HG03139 (cell line): ENCODE measurements at regions not wholly inside any gene's neighbourhood (a gene's known extent, or its start where the extent isn't known, plus 50 kb on each side); places are given as distances from the start of the nearest gene placed in this dataset.

ENCODE experiments used
- ATAC-seq: cut with Tn5 transposase; IDR thresholded peaks from one replicate; pipeline ENCODE4 v1.9.1; 2021; ENCODE audit not compliant: unreplicated experiment

GRCh38 chr16:86288716-86289294 lies 221.5 kb upstream of the FOXF1 start:
- no peak for ATAC-seq

GRCh38 chr16:86289304-86289703 lies 221.0 kb upstream of the FOXF1 start:
- ATAC-seq, result no peak

- no peak for ATAC-seq
Observed at GRCh38 chr16:86289907-86290306, 220.4 kb upstream of the FOXF1 start.

GRCh38 chr16:86291491-86291890 lies 218.8 kb upstream of the FOXF1 start:
- no peak for ATAC-seq

- no peak for ATAC-seq
Observed at GRCh38 chr16:86292171-86292775, 218.1 kb upstream of the FOXF1 start.

- no peak for ATAC-seq
Observed at GRCh38 chr16:86292942-86293341, 217.4 kb upstream of the FOXF1 start.

GRCh38 chr16:86293906-86294305 lies 216.4 kb upstream of the FOXF1 start:
- no peak for ATAC-seq

DNA sequence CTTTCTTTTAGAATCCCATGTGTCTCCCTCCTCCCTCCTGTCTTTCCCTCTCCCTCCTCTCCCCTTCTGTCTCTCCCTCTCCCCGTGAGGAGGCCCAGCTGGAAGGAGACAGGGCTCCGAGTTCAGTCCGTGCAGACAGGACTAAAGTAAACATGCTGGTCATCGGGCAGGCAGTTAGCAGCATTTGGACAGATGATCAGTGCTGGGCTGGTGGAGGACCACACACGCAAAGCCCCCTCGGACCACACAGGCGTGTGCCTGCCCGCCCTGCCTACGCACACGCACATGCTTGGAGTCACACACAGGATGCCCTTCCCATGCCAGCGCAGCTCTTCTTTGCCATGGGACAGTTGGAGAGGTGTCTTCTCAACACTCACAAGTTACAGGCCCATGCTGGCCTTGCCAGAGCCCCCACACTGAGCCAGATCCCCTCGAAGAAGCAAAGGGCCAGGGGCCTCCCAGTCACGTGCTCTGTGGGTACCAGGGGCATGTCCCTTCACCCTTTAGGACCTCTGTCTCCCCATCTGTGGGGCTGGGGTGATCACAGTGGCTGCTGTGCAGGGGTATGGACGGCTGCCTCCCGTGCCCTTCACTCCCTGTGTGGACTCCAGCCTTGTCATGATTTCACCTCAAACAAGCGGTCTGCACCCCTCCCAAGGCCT lies 215.7 kb upstream of the FOXF1 start:
- no peak for ATAC-seq

- ATAC-seq, result no peak
Observed at GRCh38 chr16:86296256-86296655, 214.1 kb upstream of the FOXF1 start.

GRCh38 chr16:86297391-86297790 lies 212.9 kb upstream of the FOXF1 start:
- ATAC-seq, result no peak

DNA sequence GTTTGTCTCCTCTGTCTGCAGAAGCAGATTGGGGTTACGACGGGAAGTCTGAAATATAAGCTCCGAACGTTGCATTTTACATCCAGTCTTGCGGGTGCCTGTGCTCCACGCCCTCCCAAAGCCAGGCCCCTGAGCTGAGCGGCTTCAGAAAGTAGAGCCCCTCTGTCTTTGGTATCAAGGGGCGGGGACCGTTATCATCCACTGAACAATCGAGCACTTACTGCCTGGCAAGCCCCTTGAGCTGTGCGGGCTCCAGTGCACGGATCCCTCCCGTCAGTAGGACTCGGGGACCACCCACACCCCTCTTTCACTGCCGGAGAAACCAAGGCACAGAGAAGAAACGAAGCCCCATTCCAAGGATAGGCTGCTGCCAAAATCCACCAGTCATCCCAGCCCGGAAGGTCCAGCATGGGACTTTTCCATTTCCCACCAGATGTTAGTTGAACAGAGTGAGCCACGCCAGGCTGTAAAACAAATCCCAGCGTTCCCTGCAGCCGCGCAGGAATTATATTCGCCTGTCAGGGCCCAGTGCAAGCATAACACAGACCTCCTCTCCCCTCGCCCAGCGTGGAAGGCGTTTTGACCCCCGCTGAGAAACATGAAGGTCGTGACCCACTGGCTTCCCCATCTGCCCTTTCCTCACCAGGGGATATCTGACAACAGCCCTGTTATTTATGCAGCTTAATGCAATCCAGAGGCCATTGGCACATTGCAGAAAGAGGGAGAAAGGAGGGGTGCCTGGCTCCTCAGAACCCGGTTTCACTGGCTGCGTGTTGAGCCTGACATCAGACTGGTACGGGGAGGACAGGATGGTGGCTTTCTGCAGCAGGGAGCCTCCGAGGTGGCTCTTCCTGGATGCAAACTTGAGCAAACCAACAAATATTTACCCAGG lies 212.2 kb upstream of the FOXF1 start:
- no peak for ATAC-seq

DNA sequence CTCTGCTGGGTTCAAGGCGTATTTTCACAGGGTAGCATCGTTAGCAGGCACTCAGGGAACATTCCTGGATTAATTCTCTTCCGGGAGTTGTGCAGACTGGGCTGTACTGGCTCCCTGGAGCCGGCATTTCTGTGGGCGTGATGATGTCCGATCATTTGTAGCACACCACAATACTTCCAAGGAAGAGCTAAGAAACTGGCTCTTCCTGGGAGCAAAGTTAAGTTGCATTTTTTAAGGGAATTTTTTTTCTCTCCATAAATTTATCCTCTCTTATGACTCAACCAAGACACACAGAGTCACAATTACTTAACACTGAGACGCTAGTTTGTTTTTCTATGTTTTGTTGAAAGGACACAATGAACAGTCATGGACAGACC lies 211.6 kb upstream of the FOXF1 start:
- no peak for ATAC-seq

DNA sequence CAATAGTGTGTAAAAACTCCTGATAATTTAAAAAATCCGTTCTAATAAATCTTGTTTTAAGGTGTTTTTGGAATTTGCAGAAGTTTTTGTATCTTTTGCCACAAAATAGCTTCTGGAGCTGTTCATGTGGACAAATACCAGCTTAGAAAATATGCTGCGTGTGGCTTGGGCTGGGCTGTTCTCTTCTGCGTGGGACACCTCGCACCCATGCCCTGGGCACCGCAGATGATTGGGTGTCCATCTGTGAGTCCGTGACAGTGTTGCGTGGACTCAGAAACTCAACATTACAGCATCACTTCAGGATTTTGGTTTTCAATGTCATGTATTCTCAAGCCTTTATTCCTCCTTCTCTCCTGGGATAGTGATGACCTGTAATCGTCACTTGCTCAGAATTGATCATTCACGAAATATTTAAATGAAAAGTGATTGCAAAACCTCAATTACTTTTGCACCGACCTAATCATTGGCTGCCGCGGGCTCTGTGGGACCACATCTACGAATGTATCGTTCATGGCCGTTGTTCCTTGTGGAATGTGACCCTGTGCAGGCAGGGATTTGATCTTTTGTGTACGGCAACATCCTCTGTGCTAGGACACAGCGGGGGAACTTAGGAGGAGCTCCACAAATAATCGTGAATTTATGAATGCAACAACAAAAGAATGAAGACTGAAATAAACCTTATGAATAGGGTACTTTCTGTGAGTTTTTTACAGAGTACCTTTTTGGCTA lies 210.3 kb upstream of the FOXF1 start:
- no peak for ATAC-seq

GRCh38 chr16:86300746-86301481 lies 209.4 kb upstream of the FOXF1 start:
- no peak for ATAC-seq

GRCh38 chr16:86302421-86303109 lies 207.8 kb upstream of the FOXF1 start:
- ATAC-seq, result no peak

GRCh38 chr16:86303787-86304678 lies 206.3 kb upstream of the FOXF1 start:
- no peak for ATAC-seq

DNA sequence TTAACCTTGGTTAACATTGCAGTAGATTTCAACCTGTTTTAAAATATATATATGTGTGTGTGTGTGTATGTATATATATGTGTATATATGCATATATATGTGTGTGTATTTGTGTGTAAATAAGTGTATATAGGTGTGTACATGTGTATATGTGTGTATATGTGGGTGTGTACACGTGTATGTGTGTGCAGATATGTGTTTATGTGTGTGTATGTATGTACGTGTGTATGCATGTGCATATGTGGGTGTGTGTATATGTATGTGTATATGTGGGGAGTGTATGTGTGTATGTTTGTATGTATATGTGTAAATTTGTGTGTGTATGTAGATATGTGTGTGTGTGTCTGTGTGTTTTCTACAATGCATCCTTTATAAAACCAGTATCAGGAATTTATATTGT lies 205.5 kb upstream of the FOXF1 start:
- ATAC-seq, result no peak

- ATAC-seq, result no peak
Observed at GRCh38 chr16:86305440-86305839, 204.9 kb upstream of the FOXF1 start.
